Tibial artery (tissue), 4 donors: ENCODE measurements at regions not wholly inside any gene's neighbourhood (a gene's known extent, or its start where the extent isn't known, plus 50 kb on each side); places are given as distances from the start of the nearest gene placed in this dataset.
A peak's percentile ranks its signal among the peaks of the same experiment; 100 is the strongest.

Experiments
- DNase-seq, 2 donors: peaks; one replicate each; pipeline ENCODE4 v3.0.0-alpha.2; 2019
- H3K27ac ChIP-seq, 2 donors: fragments of 200-600 bp; sonication (generic) in 1 of 2; 1 replicate in 1 of 2; 2 replicates in 1 of 2; pipeline ENCODE4 v1.5.1; 2018 to 2019; ENCODE audit warnings: mild to moderate bottlenecking in 1 of 2
- H3K27me3 ChIP-seq, 2 donors: fragments of 200-600 bp; sonication (generic) in 1 of 2; one replicate each; pipeline versions ENCODE4 v1.5.1 to v1.6.0; 2016 to 2019
- H3K36me3 ChIP-seq, 3 donors: fragments of 200-600 bp; sonication (generic) in 2 of 3; one replicate each; pipeline ENCODE4 v1.5.1; 2016 to 2019; ENCODE audit warnings: mild to moderate bottlenecking in 2 of 3
- H3K4me1 ChIP-seq, 4 donors: fragments of 200-600 bp; sonication (generic) in 2 of 4; 1 replicate in 3 of 4; 2 replicates in 1 of 4; pipeline ENCODE4 v1.5.1; 2016 to 2019
- H3K4me3 ChIP-seq, 2 donors: fragments of 200-600 bp; sonication (generic) in 1 of 2; 1 replicate in 1 of 2; 2 replicates in 1 of 2; pipeline ENCODE4 v1.5.1; 2018 to 2019; ENCODE audit warnings: mild to moderate bottlenecking in 2 of 2
- H3K9me3 ChIP-seq, 3 donors: fragments of 200-600 bp; sonication (generic) in 1 of 3; one replicate each; pipeline ENCODE4 v1.5.1; 2016 to 2019
- intact Hi-C: fragments of 100-400 bp; cut with DNase I; formaldehyde crosslinking; loops from one replicate; pipeline ENCODE4 v1.15.0; 2023; ENCODE audit warnings: low total_unique reads
- TF ChIP-seq, protein P1 (sequence below), 2 experiments: fragments of 200-600 bp in 1 of 2; fragments of 450-650 bp in 1 of 2; IDR thresholded peaks; one replicate each; pipeline ENCODE4 v1.5.1; 2017 to 2019; ENCODE audit warnings: antibody characterized with exemption in 2 of 2, mild to moderate bottlenecking in 1 of 2, moderate library complexity in 1 of 2

DNA sequence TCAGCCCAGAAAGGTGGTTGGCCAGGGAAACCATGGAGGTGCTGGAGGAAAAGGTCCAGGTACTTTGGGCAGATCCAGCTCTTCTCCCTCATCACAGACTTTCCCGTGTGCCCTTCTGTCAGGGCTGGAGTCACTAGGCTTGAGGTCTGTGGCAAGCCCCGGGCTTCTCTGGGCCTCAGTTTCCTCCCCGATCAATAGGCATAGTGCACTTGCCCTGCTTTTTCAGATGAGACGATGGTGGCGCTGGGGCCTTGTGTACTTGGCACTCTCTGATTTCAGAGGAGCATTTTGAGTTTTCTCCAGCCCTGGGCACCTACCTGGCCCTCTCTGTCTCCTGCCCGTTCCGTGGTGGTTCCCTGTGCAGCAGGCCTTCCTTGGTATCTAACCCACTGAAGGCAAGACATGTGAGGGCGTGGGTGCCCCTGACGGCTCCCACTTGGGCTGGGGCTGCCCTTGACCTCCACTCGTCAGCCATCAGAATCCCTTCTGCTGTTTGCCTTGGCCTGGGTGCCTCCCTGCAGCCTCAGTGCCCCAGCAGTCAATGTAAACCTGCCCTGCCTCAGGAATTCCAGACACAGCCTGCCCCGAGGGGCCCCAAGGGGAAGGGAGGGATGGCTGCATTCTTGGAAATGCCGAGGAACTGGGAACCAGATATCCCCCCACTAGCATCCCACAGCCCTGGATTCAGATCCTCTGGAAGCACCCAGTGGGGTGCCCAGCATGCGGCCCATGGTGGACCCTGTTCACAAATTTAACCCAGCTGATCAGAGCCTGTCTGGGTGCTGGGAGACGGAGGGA is 66.3 kb upstream of the COL5A1 start:
- intact Hi-C loops, result no loop called here
- Histone ChIP-seq H3K4me1 (peaks cover 0 to 4% (median 0%) of the 10 kb centered on the region in 4 donors), H3K4me3 (no peak overlapping the region), H3K27me3 (no peaks in the 10 kb centered on the region), H3K9me3 (peaks cover 0 to 4% (median 0%) of the 10 kb centered on the region in 3 donors), H3K27ac (no peak overlapping the region), H3K36me3 (no peaks in the 10 kb centered on the region)
- peak in 1 of 2 donors; percentile 59 for DNase-seq
- TF ChIP-seq, protein P1, sequence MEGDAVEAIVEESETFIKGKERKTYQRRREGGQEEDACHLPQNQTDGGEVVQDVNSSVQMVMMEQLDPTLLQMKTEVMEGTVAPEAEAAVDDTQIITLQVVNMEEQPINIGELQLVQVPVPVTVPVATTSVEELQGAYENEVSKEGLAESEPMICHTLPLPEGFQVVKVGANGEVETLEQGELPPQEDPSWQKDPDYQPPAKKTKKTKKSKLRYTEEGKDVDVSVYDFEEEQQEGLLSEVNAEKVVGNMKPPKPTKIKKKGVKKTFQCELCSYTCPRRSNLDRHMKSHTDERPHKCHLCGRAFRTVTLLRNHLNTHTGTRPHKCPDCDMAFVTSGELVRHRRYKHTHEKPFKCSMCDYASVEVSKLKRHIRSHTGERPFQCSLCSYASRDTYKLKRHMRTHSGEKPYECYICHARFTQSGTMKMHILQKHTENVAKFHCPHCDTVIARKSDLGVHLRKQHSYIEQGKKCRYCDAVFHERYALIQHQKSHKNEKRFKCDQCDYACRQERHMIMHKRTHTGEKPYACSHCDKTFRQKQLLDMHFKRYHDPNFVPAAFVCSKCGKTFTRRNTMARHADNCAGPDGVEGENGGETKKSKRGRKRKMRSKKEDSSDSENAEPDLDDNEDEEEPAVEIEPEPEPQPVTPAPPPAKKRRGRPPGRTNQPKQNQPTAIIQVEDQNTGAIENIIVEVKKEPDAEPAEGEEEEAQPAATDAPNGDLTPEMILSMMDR (IDR thresholded peaks at IDR 0.05), result no peak

DNA sequence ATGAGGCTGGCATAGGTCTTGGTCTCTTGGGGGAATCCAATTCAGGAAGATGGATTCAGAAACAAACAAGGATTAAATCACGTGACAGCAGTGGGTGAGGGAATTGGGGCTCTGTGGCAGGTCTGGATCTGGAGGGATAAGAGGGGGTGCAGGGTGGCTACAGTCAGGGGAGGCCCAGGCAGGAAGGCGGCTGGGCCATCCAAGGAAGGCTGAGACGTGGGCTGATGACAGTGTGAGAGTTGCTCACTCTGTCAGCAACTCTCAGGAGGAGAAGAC is 65.8 kb upstream of the COL5A1 start:
- Histone ChIP-seq H3K36me3 (no peaks in the 10 kb centered on the region), H3K27me3 (no peaks in the 10 kb centered on the region), H3K9me3 (peaks cover 0 to 4% (median 0%) of the 10 kb centered on the region in 3 donors), H3K4me3 (no peak overlapping the region), H3K4me1 (no peaks in the 10 kb centered on the region), H3K27ac (no peak overlapping the region)
- DNase-seq, result no peak
- intact Hi-C loops, result no loop called here
- TF ChIP-seq, protein P1 (IDR thresholded peaks at IDR 0.05), result no peak

DNA sequence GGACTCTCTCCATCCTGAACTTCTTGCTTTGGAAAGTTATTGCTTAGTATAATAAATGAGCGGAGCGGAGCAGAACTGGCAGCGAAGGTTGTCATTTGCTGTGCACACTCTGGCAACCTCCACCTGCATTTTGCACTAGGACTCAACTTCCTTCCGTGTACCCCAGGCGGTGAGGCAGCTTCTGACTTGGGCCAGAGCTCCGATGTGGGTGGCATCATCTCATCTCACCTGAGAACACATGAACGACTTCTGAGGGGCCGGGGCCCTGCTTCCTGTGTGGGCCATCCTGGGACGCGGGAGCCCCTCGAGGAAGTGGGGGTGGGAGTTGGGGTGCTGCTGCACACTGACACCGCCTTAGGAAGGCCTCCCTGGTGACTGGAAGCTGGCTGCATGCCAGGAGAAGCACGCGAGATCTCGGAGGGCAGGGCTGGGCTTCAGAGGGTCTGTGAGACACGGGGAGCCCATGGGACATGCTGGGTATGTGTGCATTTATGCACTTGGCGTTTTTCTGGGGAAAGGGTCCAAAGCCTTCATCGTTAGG is 56.5 kb upstream of the COL5A1 start:
- intact Hi-C loops, result no loop called here
- TF ChIP-seq, protein P1 (IDR thresholded peaks at IDR 0.05), result no peak
- Histone ChIP-seq H3K27ac (no peak overlapping the region), H3K9me3 (no peaks in the 10 kb centered on the region), H3K4me3 (no peak overlapping the region), H3K4me1 (peaks cover 0 to under 1% (median 0%) of the 10 kb centered on the region in 4 donors), H3K27me3 (no peaks in the 10 kb centered on the region), H3K36me3 (no peaks in the 10 kb centered on the region)
- peak in 1 of 2 donors; percentile 60 for DNase-seq

DNA sequence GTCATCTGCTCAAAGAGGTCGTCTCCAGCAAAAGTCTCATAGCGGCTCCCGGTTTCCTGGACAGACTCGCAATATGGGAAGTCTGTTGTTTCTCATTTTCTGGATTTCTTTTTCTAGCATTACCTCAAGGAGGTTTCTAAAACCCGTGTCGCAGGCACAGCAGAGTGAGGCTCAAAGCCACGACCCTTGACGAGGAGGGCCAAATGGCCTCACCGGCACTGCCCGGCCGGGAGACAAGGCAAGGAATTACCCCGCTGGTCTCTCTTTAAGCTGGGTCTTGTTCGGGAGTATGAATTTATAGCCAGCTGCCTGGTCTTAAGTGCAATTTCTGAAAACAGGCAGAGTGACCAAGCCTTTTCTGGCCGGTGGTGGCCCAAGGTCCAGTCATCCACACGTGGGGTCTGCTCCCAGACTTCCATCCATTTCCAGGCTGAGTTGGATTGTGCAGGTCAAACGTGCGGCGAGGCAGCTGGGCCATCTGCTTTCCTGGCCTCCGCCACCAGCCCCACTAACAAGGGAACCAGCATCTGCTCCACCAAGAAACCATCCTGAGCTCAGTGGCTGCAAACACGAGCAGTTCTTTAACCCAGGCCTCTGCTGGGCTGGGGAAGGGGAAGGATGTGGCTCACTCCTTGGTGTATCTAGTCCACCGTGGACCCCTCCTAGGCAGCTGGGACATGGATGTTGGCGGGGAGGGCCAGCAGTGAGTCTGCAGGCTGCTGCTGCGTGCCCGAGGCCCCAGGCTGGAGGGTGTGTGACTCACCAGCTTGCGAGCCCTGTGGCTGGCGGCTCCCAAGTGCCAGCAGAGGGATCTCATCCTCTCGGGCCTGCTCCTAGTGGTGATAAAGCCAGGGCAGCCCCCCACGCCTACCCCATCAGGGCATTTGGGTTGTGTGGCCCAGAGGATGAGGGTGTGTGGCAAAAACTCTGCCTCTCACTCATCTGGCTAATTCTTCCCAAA is 55.6 kb upstream of the COL5A1 start:
- TF ChIP-seq, protein P1 (IDR thresholded peaks at IDR 0.05), result no peak
- Histone ChIP-seq H3K27me3 (no peaks in the 10 kb centered on the region), H3K4me3 (no peak overlapping the region), H3K4me1 (peaks cover 0 to 10% (median 6%) of the 10 kb centered on the region in 4 donors), H3K27ac (no peak overlapping the region), H3K9me3 (no peaks in the 10 kb centered on the region), H3K36me3 (no peaks in the 10 kb centered on the region)
- peak in 1 of 2 donors; percentile 69 for DNase-seq
- intact Hi-C loops, result no loop called here

DNA sequence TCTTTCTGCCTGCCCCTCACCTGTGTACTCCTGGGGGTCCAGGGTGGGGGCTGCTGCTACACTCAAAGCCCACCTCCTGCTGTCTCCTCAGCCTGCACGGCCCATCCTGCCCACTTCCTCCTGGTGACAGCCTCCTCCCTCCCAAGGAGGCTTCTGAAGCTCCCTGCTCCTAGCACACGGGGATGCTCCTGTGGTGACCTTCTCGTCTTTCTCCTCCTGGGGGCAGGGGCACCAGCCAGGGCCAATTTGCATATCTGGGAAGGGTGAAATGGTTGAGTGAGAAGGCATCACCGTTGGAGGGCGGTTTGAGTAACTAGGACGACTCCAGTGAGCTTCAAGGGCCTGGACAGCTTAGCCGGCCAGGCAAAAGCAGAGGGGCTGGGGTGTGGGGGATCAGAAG is 51.9 kb upstream of the COL5A1 start:
- intact Hi-C loops, result no loop called here
- Histone ChIP-seq H3K27me3 (no peaks in the 10 kb centered on the region), H3K4me1 (peaks cover 0 to 28% (median 23%) of the 10 kb centered on the region in 4 donors), H3K9me3 (no peaks in the 10 kb centered on the region), H3K36me3 (no peaks in the 10 kb centered on the region), H3K27ac (no peak overlapping the region), H3K4me3 (no peak overlapping the region)
- DNase-seq, result no peak
- TF ChIP-seq, protein P1 (IDR thresholded peaks at IDR 0.05), result no peak
